ENCODE measurements at regions not wholly inside any gene's neighbourhood (a gene's known extent, or its start where the extent isn't known, plus 50 kb on each side); places are given as distances from the start of the nearest gene placed in this dataset.

GRCh38 chr1:164433141-164433817 lies 125.7 kb upstream of the PBX1 start:
- no peak for DNase-seq (ENCODE audit: low read depth, low spot score)
- in situ Hi-C loops (cut with HindIII; ENCODE audit: low sequenced_read_pairs) = no loop called here
- TF ChIP-seq, protein P1, sequence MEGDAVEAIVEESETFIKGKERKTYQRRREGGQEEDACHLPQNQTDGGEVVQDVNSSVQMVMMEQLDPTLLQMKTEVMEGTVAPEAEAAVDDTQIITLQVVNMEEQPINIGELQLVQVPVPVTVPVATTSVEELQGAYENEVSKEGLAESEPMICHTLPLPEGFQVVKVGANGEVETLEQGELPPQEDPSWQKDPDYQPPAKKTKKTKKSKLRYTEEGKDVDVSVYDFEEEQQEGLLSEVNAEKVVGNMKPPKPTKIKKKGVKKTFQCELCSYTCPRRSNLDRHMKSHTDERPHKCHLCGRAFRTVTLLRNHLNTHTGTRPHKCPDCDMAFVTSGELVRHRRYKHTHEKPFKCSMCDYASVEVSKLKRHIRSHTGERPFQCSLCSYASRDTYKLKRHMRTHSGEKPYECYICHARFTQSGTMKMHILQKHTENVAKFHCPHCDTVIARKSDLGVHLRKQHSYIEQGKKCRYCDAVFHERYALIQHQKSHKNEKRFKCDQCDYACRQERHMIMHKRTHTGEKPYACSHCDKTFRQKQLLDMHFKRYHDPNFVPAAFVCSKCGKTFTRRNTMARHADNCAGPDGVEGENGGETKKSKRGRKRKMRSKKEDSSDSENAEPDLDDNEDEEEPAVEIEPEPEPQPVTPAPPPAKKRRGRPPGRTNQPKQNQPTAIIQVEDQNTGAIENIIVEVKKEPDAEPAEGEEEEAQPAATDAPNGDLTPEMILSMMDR (IDR thresholded peaks at IDR 0.05; ENCODE audit: low read depth, low read length) = no peak
- H3K4me3 ChIP-seq (ENCODE audit: low read depth, low read length) = no peak overlapping the region

- DNase-seq (ENCODE audit: low read depth, low spot score) = no peak
- TF ChIP-seq, protein P1 (IDR thresholded peaks at IDR 0.05; ENCODE audit: low read depth, low read length) = no peak
- no peak overlapping the region for H3K4me3 ChIP-seq (ENCODE audit: low read depth, low read length)
- in situ Hi-C loops (cut with HindIII; ENCODE audit: low sequenced_read_pairs) = no loop called here
Observed at GRCh38 chr1:164433818-164434170, 125.2 kb upstream of the PBX1 start.

GRCh38 chr1:164440232-164440631 lies 118.8 kb upstream of the PBX1 start:
- TF ChIP-seq, protein P1 (IDR thresholded peaks at IDR 0.05; ENCODE audit: low read depth, low read length) = peak; percentile 37
- no peak overlapping the region for H3K4me3 ChIP-seq (ENCODE audit: low read depth, low read length)
- in situ Hi-C loops (cut with HindIII; ENCODE audit: low sequenced_read_pairs) = no loop called here
- DNase-seq (ENCODE audit: low read depth, low spot score) = peak; percentile 7

GRCh38 chr1:164443166-164443565 lies 115.8 kb upstream of the PBX1 start:
- no peak for DNase-seq (ENCODE audit: low read depth, low spot score)
- H3K4me3 ChIP-seq (ENCODE audit: low read depth, low read length) = no peak overlapping the region
- in situ Hi-C loops (cut with HindIII; ENCODE audit: low sequenced_read_pairs) = no loop called here
- TF ChIP-seq, protein P1 (IDR thresholded peaks at IDR 0.05; ENCODE audit: low read depth, low read length) = no peak

GRCh38 chr1:164443836-164444235 lies 115.1 kb upstream of the PBX1 start:
- in situ Hi-C loops (cut with HindIII; ENCODE audit: low sequenced_read_pairs) = no loop called here
- TF ChIP-seq, protein P1 (IDR thresholded peaks at IDR 0.05; ENCODE audit: low read depth, low read length) = no peak

GRCh38 chr1:164446020-164446419 lies 113.0 kb upstream of the PBX1 start:
- H3K4me3 ChIP-seq (ENCODE audit: low read depth, low read length) = no peak overlapping the region
- no peak for DNase-seq (ENCODE audit: low read depth, low spot score)
- TF ChIP-seq, protein P1 (IDR thresholded peaks at IDR 0.05; ENCODE audit: low read depth, low read length) = no peak
- in situ Hi-C loops (cut with HindIII; ENCODE audit: low sequenced_read_pairs) = no loop called here

More at GRCh38 chr1:164443836-164444235, 115.1 kb upstream of the PBX1 start:
- no peak for DNase-seq (ENCODE audit: low read depth, low spot score)
- H3K4me3 ChIP-seq (ENCODE audit: low read depth, low read length) = no peak overlapping the region
